ENCODE measurements at regions not wholly inside any gene's neighbourhood (a gene's known extent, or its start where the extent isn't known, plus 50 kb on each side); places are given as distances from the start of the nearest gene placed in this dataset.
"Not testable (repeated sequence)": the region's sequence is repeated elsewhere in the genome, so short reads cannot be mapped to it uniquely, and the experiment has no call there.

DNA sequence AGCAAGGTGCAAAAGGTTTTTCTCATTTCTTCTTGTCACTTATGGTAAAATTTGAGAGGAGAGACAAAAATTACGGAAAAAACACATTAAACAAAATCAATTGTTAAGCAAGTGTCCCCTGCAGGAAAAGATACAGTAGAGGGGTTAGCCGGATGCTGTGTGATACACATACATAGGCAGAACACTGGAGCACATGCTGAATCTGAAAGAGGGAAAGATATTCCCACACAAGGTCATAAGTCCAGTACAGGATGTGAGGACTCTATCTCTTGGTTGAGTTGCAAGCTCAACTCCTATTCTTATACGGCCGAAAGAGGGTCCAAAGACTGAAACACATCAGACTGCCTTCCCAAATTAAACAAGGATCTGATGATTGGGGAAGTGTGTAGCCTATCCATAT, 427.5 kb upstream of the NUDT12 start:
- in situ Hi-C loops (cut with HindIII; ENCODE audit: low pct_ligation_motif_present, low sequenced_read_pairs) = no loop called here
- DNase-seq = no peak
- TF ChIP-seq, protein P1, sequence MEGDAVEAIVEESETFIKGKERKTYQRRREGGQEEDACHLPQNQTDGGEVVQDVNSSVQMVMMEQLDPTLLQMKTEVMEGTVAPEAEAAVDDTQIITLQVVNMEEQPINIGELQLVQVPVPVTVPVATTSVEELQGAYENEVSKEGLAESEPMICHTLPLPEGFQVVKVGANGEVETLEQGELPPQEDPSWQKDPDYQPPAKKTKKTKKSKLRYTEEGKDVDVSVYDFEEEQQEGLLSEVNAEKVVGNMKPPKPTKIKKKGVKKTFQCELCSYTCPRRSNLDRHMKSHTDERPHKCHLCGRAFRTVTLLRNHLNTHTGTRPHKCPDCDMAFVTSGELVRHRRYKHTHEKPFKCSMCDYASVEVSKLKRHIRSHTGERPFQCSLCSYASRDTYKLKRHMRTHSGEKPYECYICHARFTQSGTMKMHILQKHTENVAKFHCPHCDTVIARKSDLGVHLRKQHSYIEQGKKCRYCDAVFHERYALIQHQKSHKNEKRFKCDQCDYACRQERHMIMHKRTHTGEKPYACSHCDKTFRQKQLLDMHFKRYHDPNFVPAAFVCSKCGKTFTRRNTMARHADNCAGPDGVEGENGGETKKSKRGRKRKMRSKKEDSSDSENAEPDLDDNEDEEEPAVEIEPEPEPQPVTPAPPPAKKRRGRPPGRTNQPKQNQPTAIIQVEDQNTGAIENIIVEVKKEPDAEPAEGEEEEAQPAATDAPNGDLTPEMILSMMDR (IDR thresholded peaks at IDR 0.05; ENCODE audit: low read depth, low read length, missing control alignments) = no peak
- no peak overlapping the region for H3K27ac ChIP-seq
- no peaks in the 10 kb centered on the region for H3K27me3 ChIP-seq (replicated peaks)
- H3K4me3 ChIP-seq (ENCODE audit: low read depth, low read length) = no peak overlapping the region
- no peaks in the 10 kb centered on the region for H3K36me3 ChIP-seq (replicated peaks)

DNA sequence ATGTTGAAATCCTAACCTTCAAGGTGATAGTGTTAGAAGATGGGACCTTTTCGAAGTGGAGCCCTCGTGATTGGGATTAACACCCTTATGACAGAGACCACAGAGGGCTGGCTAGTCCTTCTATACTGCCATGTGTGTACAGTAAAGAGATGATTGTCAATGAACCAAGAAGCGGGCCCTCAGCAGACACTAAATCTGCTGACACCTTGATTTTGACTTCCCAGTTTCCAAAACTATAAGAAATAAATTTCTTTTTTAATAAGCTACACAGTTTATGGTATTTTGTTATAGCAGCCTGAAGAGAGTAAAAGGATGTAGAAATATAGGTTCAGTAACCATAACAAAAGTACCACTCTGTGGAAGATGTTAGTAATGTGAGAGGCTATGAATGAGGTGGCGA, 419.0 kb upstream of the NUDT12 start:
- Histone ChIP-seq H3K27ac (no peak overlapping the region), H3K4me3 (ENCODE audit: low read depth, low read length) (no peak overlapping the region), H3K27me3 (replicated peaks) (no peaks in the 10 kb centered on the region), H3K36me3 (replicated peaks) (no peaks in the 10 kb centered on the region)
- TF ChIP-seq, protein P1 (IDR thresholded peaks at IDR 0.05; ENCODE audit: low read depth, low read length, missing control alignments) = no peak
- no peak for DNase-seq
- in situ Hi-C loops (cut with HindIII; ENCODE audit: low pct_ligation_motif_present, low sequenced_read_pairs) = no loop called here

DNA sequence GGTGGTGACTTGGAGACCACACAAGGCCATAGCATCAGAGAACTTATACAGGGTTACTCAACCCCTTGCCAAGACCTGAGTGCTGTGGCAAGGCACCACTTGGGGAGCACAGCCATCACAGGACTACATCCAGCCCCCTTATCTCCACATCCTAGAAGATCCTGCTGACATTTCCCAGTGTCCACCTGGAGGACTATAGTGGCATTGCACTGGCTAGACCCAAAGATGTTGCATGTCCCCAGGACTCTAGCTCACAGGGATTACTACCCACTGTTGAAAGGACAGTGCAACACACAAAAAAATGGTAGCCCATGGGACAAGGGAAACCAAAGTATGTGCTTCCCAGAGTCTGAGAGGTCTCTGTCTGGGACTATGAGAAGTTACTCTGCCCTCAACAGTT, 411.1 kb upstream of the NUDT12 start:
- Histone ChIP-seq H3K4me3 (ENCODE audit: low read depth, low read length) (no peak overlapping the region), H3K36me3 (replicated peaks) (no peaks in the 10 kb centered on the region), H3K27ac (no peak overlapping the region), H3K27me3 (replicated peaks) (no peaks in the 10 kb centered on the region)
- TF ChIP-seq, protein P1 (IDR thresholded peaks at IDR 0.05; ENCODE audit: low read depth, low read length, missing control alignments) = peak; percentile 50
- in situ Hi-C loops (cut with HindIII; ENCODE audit: low pct_ligation_motif_present, low sequenced_read_pairs) = no loop called here
- DNase-seq = no peak

DNA sequence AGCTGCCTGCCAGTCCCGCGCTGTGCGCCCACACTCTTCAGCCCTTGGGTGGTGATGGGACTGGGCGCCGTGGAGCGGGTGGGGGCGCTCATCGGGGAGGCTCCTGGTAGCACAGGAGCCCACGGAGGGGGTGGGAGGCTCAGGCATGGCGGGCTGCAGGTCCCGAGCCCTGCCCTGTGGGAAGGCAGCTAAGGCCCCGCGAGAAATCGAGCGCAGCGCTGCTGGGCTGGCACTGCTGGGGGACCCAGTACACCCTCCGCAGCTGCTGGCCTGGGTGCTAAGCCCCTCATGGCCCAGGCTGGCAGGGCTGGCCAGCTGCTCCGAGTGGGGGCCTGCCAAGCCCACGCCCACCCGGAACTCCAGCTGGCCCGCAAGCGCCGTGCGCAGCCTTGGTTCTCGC, 403.7 kb upstream of the NUDT12 start:
- H3K36me3 ChIP-seq (replicated peaks); H3K4me3 ChIP-seq (ENCODE audit: low read depth, low read length); in situ Hi-C loops (cut with HindIII; ENCODE audit: low pct_ligation_motif_present, low sequenced_read_pairs); H3K27ac ChIP-seq; DNase-seq; H3K27me3 ChIP-seq (replicated peaks): not testable (repeated sequence)

DNA sequence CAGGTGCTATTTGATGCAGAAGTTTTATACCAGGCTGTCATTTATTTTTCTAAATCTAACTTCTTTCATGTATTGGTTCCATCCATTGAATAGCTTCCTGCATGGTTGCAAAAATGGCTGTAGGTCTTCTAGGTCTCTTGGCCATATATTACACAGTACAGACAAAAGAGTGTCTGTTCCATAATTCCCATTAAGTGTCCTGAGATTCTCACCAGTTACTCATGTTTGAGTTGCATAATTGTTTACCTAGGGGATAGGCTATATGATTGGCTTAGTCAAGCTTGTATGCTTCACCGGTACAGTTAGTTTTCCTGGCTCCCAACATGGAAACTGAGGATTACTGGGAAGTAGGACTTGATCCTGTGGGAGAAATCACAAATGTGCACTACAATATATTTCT, 399.4 kb upstream of the NUDT12 start:
- no peaks in the 10 kb centered on the region for H3K27me3 ChIP-seq (replicated peaks)
- TF ChIP-seq, protein P1 (IDR thresholded peaks at IDR 0.05; ENCODE audit: low read depth, low read length, missing control alignments) = no peak
- DNase-seq = no peak
- in situ Hi-C loops (cut with HindIII; ENCODE audit: low pct_ligation_motif_present, low sequenced_read_pairs) = no loop called here
- no peak overlapping the region for H3K4me3 ChIP-seq (ENCODE audit: low read depth, low read length)
- H3K36me3 ChIP-seq (replicated peaks) = no peaks in the 10 kb centered on the region
- H3K27ac ChIP-seq = no peak overlapping the region

DNA sequence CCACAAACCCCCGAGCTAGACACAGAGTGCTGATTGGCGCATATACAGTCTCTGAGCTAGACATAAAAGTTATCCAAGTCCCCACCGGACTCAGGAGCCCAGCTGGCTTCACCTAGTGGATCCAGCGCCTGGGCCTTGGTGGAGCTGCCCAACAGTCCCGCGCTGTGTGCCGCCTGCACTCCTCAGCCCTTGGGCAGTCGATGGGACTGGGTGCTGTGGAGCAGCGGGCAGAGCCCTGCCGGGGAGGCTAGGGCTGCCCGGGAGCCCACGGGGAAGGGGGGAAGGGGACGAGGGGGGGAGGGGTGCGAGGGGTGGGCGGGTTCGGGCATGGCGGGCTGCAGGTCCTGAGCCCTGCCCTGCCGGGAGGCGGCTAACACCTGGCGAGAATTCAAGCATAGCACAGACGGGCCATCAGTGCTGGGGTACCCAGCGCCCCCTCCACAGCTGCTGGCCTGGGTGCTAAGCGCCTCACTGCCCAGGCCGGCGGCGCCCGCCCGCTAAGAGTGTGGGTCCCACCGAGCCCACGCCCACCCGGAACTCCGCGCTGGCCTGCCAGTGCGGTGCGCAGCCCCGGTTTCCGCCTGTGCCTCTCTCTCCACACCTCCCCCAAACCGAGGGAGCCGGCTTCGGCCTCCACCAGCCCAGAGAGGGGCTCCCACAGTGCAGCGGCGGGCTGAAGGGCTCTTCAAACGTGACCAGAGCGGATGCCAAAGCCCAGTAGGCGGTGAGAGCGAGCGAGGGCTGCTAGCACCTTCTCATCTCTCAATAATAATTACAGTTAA, 391.2 kb upstream of the NUDT12 start:
- TF ChIP-seq, protein P1 (IDR thresholded peaks at IDR 0.05; ENCODE audit: low read depth, low read length, missing control alignments) = no peak
- Histone ChIP-seq H3K4me3 (ENCODE audit: low read depth, low read length) (no peak overlapping the region), H3K27ac (no peak overlapping the region), H3K27me3 (replicated peaks) (no peaks in the 10 kb centered on the region), H3K36me3 (replicated peaks) (no peaks in the 10 kb centered on the region)
- no peak for DNase-seq
- in situ Hi-C loops (cut with HindIII; ENCODE audit: low pct_ligation_motif_present, low sequenced_read_pairs) = no loop called here
